MCF 10A (cell line): ENCODE measurements at regions not wholly inside any gene's neighbourhood (a gene's known extent, or its start where the extent isn't known, plus 50 kb on each side); places are given as distances from the start of the nearest gene placed in this dataset.

Source experiments
- BruUV-seq: library from RNA; stranded (reverse); fragments of 400-500 nt; replicated peaks from 2 replicates; lab custom pipeline; 2021; lab: Mats Ljungman, UMichigan
- CTCF ChIA-PET: fragments of 300-600 bp; sonication (Branson Sonifier 250); formaldehyde crosslinking; extraction: SDS; loops from one replicate; lab custom pipeline; 2021; ENCODE audit warnings: antibody characterized with exemption, inconsistent platforms; lab: Yijun Ruan, JAX
- POLR2A ChIA-PET: fragments of 300-600, 350-650 bp; sonication (Branson Sonifier 250); formaldehyde crosslinking; extraction: SDS; loops from one replicate; lab custom pipeline; 2020; ENCODE audit warnings: antibody characterized with exemption, inconsistent platforms; lab: Yijun Ruan, JAX
- DNase-seq: peaks from one replicate; pipeline ENCODE4 v3.0.0-alpha.2; 2018; ENCODE audit not compliant: unreplicated experiment
- H3K27ac Mint-ChIP-seq: one replicate; pipeline ENCODE4 v1.8.0; 2022; ENCODE audit warnings: mild to moderate bottlenecking, low read depth, mixed read lengths; ENCODE audit not compliant: unreplicated experiment
- H3K27me3 Mint-ChIP-seq: one replicate; pipeline ENCODE4 v1.8.0; 2022; ENCODE audit warnings: mixed read lengths; ENCODE audit not compliant: insufficient read depth, unreplicated experiment
- H3K36me3 Mint-ChIP-seq: one replicate; pipeline ENCODE4 v1.8.0; 2022; ENCODE audit warnings: mild to moderate bottlenecking, moderate library complexity, mixed read lengths; ENCODE audit not compliant: insufficient read depth, unreplicated experiment
- H3K4me1 Mint-ChIP-seq: one replicate; pipeline ENCODE4 v1.8.0; 2022; ENCODE audit warnings: mixed read lengths; ENCODE audit not compliant: insufficient read depth, unreplicated experiment
- H3K4me3 Mint-ChIP-seq: one replicate; pipeline ENCODE4 v1.8.0; 2022; ENCODE audit warnings: mild to moderate bottlenecking, moderate library complexity, mixed read lengths; ENCODE audit not compliant: unreplicated experiment
- H3K9me3 Mint-ChIP-seq: one replicate; pipeline ENCODE4 v1.8.0; 2022; ENCODE audit warnings: mixed read lengths; ENCODE audit not compliant: unreplicated experiment
- intact Hi-C: fragments of 100-400 bp; cut with micrococcal nuclease; formaldehyde crosslinking; loops from 2 replicates; pipeline ENCODE4 v1.14.1; 2022
- TF ChIP-seq, protein P1 (sequence below): fragments of 200-600 bp; IDR thresholded peaks from one replicate; pipeline ENCODE4 v1.8.0; 2022; ENCODE audit warnings: antibody characterized with exemption, mild to moderate bottlenecking; ENCODE audit not compliant: unreplicated experiment

DNA sequence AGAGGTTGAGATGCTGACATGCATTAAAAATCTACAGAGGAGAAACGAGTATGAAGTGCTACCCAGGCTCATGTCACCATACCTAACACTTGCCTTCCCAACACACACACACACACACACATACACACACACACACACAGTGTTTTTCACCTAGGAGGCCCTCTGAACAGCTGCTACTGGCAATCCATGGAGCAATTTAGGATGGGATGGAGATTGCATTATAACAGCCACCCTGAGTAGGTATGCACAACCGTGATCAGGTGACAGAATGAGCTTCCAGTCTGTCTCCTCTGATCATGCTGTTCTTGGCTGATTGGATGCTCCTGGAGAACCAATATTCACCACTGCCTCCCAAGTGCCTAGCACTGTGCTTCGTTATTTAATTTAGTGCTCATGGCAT lies 528.5 kb upstream of the CDH5 start:
- Mint-ChIP-seq H3K4me1 (no peaks in the 10 kb centered on the region), H3K27me3 (no peaks in the 10 kb centered on the region), H3K9me3 (peaks cover 29% of the 10 kb centered on the region), H3K27ac (no peak overlapping the region), H3K4me3 (no peak overlapping the region), H3K36me3 (no peaks in the 10 kb centered on the region)
- ChIA-PET POLR2A (no interaction called here), CTCF (no interaction called here)
- BruUV-seq = no TSS peak
- intact Hi-C loops = no loop called here
- no peak for DNase-seq
- TF ChIP-seq, protein P1, sequence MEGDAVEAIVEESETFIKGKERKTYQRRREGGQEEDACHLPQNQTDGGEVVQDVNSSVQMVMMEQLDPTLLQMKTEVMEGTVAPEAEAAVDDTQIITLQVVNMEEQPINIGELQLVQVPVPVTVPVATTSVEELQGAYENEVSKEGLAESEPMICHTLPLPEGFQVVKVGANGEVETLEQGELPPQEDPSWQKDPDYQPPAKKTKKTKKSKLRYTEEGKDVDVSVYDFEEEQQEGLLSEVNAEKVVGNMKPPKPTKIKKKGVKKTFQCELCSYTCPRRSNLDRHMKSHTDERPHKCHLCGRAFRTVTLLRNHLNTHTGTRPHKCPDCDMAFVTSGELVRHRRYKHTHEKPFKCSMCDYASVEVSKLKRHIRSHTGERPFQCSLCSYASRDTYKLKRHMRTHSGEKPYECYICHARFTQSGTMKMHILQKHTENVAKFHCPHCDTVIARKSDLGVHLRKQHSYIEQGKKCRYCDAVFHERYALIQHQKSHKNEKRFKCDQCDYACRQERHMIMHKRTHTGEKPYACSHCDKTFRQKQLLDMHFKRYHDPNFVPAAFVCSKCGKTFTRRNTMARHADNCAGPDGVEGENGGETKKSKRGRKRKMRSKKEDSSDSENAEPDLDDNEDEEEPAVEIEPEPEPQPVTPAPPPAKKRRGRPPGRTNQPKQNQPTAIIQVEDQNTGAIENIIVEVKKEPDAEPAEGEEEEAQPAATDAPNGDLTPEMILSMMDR = no peak

DNA sequence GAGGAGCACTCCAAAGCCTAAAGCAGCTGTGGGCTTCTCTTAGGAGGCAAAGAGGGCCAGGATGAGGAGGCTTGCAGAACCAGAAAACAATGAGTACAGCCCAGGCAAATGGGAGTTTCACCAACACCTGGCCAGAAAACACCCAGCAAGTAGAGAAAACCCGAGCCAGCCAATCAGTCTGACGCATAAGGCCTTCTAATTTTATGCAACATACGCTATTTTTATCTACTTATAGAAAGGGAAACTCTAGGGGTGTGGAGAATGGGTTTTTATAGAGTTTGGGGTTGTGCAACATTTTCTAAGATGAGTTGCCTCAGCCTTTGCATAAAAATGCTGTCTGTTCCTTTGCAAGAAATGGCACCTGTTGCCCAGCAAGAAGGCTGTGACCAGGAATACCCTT lies 529.0 kb upstream of the CDH5 start:
- TF ChIP-seq, protein P1 = no peak
- Mint-ChIP-seq H3K4me1 (no peaks in the 10 kb centered on the region), H3K27me3 (no peaks in the 10 kb centered on the region), H3K9me3 (peaks cover 31% of the 10 kb centered on the region), H3K4me3 (no peak overlapping the region), H3K27ac (no peak overlapping the region), H3K36me3 (peaks cover 4% of the 10 kb centered on the region)
- intact Hi-C loops = no loop called here
- BruUV-seq = no TSS peak
- peak; percentile 49 for DNase-seq
- ChIA-PET POLR2A (no interaction called here), CTCF (interaction anchor here (0.7 kb wide), 1 partner anchor 69 kb away, joined by 3 read pairs; no protein-coding TSS in a partner anchor)

DNA sequence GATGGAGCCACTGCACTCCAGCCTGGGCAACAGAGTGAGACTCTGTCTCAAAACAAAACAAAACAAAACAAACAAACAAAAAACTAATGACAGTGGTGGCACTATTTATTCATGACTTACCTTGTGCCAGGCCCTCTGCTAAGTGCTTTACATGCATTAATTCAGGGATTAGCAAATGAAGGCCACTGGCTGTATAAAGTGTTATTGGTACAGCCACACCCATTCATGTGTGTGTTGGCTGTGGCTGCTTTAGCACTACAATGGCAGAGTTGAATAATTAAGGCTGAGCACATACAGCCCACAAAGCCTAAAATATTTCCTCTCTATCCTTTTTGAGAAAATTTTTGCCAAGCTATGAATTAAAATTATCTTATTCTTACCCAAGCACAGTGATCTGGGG lies 531.8 kb upstream of the CDH5 start:
- Mint-ChIP-seq H3K4me1 (no peaks in the 10 kb centered on the region), H3K27me3 (no peaks in the 10 kb centered on the region), H3K9me3 (peaks cover 36% of the 10 kb centered on the region), H3K4me3 (no peak overlapping the region), H3K36me3 (peaks cover 6% of the 10 kb centered on the region), H3K27ac (no peak overlapping the region)
- no peak for DNase-seq
- TF ChIP-seq, protein P1 = no peak
- CTCF ChIA-PET = no interaction called here
- BruUV-seq = no TSS peak
- intact Hi-C loops = no loop called here
- POLR2A ChIA-PET = no interaction called here

DNA sequence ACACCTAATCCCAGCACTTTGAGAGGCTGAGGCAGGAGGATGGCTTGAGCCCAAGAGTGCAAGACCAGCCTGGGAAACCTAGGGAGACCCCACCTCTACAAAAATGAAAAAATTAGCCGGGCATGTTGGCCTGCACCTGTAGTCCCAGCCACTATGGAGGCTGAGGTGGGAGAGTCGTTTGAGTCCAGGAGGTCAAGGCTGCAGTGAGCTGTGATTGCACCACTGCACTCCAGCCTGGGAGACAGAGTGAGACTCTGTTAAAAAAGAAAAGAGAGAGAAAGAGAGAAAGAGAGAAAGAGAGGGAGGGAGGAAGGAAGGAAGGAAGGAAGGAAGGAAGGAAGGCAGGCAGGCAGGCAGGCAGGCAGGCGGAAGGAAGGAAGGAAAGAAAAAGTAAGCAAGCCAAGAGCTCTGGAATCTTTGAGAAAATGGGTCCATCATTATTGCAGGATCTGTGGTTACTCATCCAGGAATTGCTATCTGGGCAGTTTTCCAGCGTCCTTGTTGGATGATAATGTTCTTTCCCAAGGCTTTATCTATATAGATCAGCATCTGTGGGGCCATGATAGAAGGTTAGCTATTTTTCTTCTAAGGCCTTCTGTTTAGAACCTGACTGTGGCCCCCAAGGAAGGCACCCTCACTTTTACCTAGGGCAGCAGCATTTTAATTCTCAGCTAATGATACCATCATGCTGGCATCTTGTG lies 533.2 kb upstream of the CDH5 start:
- Mint-ChIP-seq H3K36me3 (peaks cover 6% of the 10 kb centered on the region), H3K4me1 (no peaks in the 10 kb centered on the region), H3K4me3 (no peak overlapping the region), H3K27ac (no peak overlapping the region), H3K9me3 (peaks cover 34% of the 10 kb centered on the region), H3K27me3 (no peaks in the 10 kb centered on the region)
- CTCF ChIA-PET = interaction anchor here (0.7 to 1.2 kb wide), 2 partner anchors 187 to 342 kb away, joined by 3 to 4 read pairs; no protein-coding TSS in a partner anchor
- TF ChIP-seq, protein P1 = no peak
- no TSS peak for BruUV-seq
- peak; percentile 76 for DNase-seq
- intact Hi-C loops = no loop called here
- POLR2A ChIA-PET = no interaction called here
